NT2/D1 (cell line): ENCODE measurements at regions not wholly inside any gene's neighbourhood (a gene's known extent, or its start where the extent isn't known, plus 50 kb on each side); places are given as distances from the start of the nearest gene placed in this dataset.
"Not testable (repeated sequence)": the region's sequence is repeated elsewhere in the genome, so short reads cannot be mapped to it uniquely, and the experiment has no call there.

Source experiments
- DNase-seq: peaks from one replicate; pipeline ENCODE4 v3.0.0-alpha.2; 2011; ENCODE audit warnings: low read depth, low spot score
- H3K27me3 ChIP-seq: 2 replicates; pipeline ENCODE4 v1.6.0; 2011; ENCODE audit warnings: mild to moderate bottlenecking; ENCODE audit not compliant: insufficient read length, insufficient read depth
- H3K36me3 ChIP-seq: 2 replicates; pipeline ENCODE4 v1.6.1; 2011; ENCODE audit warnings: mild to moderate bottlenecking, low read length, mixed read lengths; ENCODE audit not compliant: insufficient read depth, insufficient read length
- H3K4me1 ChIP-seq: 2 replicates; pipeline ENCODE4 v1.5.1; 2011; ENCODE audit not compliant: insufficient read depth, insufficient read length
- H3K4me3 ChIP-seq: 2 replicates; pipeline ENCODE4 v1.5.1; 2011; ENCODE audit warnings: low read depth; ENCODE audit not compliant: insufficient read length
- H3K9ac ChIP-seq: 2 replicates; pipeline ENCODE4 v1.6.0; 2011; ENCODE audit warnings: low read depth; ENCODE audit not compliant: insufficient read length
- H3K9me3 ChIP-seq: 2 replicates; pipeline ENCODE4 v1.5.1; 2011; ENCODE audit warnings: mild to moderate bottlenecking, low read length; ENCODE audit not compliant: insufficient read depth
- SUZ12 ChIP-seq: IDR thresholded peaks from 2 replicates; pipeline ENCODE4 v1.6.1; 2011; ENCODE audit not compliant: insufficient read length, insufficient read depth; ENCODE audit errors: extremely low read depth
- YY1 ChIP-seq: IDR thresholded peaks from 2 replicates; pipeline ENCODE4 v1.6.1; 2011; ENCODE audit not compliant: insufficient read length, insufficient read depth
- ZNF274 ChIP-seq: IDR thresholded peaks from 2 replicates; pipeline ENCODE4 v1.6.1; 2011; ENCODE audit warnings: mild to moderate bottlenecking, low read depth, low read length

GRCh38 chr20:41704896-41705295 is 86.7 kb upstream of the CHD6 start:
- TF ChIP-seq YY1: no peak
- TF ChIP-seq ZNF274: no peak
- TF ChIP-seq SUZ12: no peak
- Histone ChIP-seq H3K4me3 (no peak overlapping the region), H3K9ac (no peak overlapping the region), H3K9me3 (no peaks in the 10 kb centered on the region), H3K27me3 (no peaks in the 10 kb centered on the region), H3K4me1 (no peaks in the 10 kb centered on the region), H3K36me3 (no peaks in the 10 kb centered on the region)
- DNase-seq: no peak

GRCh38 chr20:41702647-41703046 is 84.5 kb upstream of the CHD6 start:
- no peaks in the 10 kb centered on the region for H3K36me3 ChIP-seq
- H3K9me3 ChIP-seq: no peaks in the 10 kb centered on the region
- no peak overlapping the region for H3K4me3 ChIP-seq
- H3K27me3 ChIP-seq: no peaks in the 10 kb centered on the region
- H3K4me1 ChIP-seq: no peaks in the 10 kb centered on the region
- no peak for DNase-seq
- H3K9ac ChIP-seq: no peak overlapping the region
- TF ChIP-seq ZNF274: no peak
- peak; percentile 72 for TF ChIP-seq YY1

GRCh38 chr20:41701588-41702348 is 83.6 kb upstream of the CHD6 start:
- Histone ChIP-seq H3K4me1 (no peaks in the 10 kb centered on the region), H3K4me3 (no peak overlapping the region), H3K9ac (no peak overlapping the region), H3K9me3 (no peaks in the 10 kb centered on the region), H3K36me3 (no peaks in the 10 kb centered on the region), H3K27me3 (no peaks in the 10 kb centered on the region)
- TF ChIP-seq SUZ12: no peak
- TF ChIP-seq ZNF274: no peak
- TF ChIP-seq YY1: no peak
- peak; percentile 64 for DNase-seq

- not testable (repeated sequence) for H3K36me3 ChIP-seq, DNase-seq, H3K4me3 ChIP-seq, H3K4me1 ChIP-seq, H3K9me3 ChIP-seq, H3K27me3 ChIP-seq, H3K9ac ChIP-seq
These were observed 81.5 kb upstream of the CHD6 start for GRCh38 chr20:41699673-41700072.

- TF ChIP-seq SUZ12: no peak
- no peak overlapping the region for H3K4me3 ChIP-seq
- no peak overlapping the region for H3K9ac ChIP-seq
- H3K9me3 ChIP-seq: no peaks in the 10 kb centered on the region
- no peak for DNase-seq
- no peaks in the 10 kb centered on the region for H3K4me1 ChIP-seq
- no peaks in the 10 kb centered on the region for H3K27me3 ChIP-seq
- no peaks in the 10 kb centered on the region for H3K36me3 ChIP-seq
These were observed 79.8 kb upstream of the CHD6 start for GRCh38 chr20:41697861-41698559.

- no peaks in the 10 kb centered on the region for H3K27me3 ChIP-seq
- TF ChIP-seq SUZ12 (no peak), YY1 (no peak), ZNF274 (no peak)
- no peak overlapping the region for H3K9ac ChIP-seq
- H3K9me3 ChIP-seq: no peaks in the 10 kb centered on the region
- no peak for DNase-seq
- no peak overlapping the region for H3K4me3 ChIP-seq
- no peaks in the 10 kb centered on the region for H3K4me1 ChIP-seq
- no peaks in the 10 kb centered on the region for H3K36me3 ChIP-seq
These were observed 78.3 kb upstream of the CHD6 start for GRCh38 chr20:41696428-41696827.

GRCh38 chr20:41694796-41695195 is 76.6 kb upstream of the CHD6 start:
- no peak for DNase-seq
- Histone ChIP-seq H3K36me3 (no peaks in the 10 kb centered on the region), H3K4me1 (no peaks in the 10 kb centered on the region), H3K9ac (no peak overlapping the region), H3K27me3 (no peaks in the 10 kb centered on the region), H3K9me3 (no peaks in the 10 kb centered on the region), H3K4me3 (no peak overlapping the region)
- TF ChIP-seq ZNF274: no peak
- no peak for TF ChIP-seq YY1
- no peak for TF ChIP-seq SUZ12

- Histone ChIP-seq H3K36me3 (no peaks in the 10 kb centered on the region), H3K4me1 (no peaks in the 10 kb centered on the region), H3K27me3 (no peaks in the 10 kb centered on the region), H3K4me3 (peak overlapping the region; percentile 70), H3K9ac (peak overlapping the region; percentile 91), H3K9me3 (no peaks in the 10 kb centered on the region)
- TF ChIP-seq ZNF274 (no peak), SUZ12 (no peak), YY1 (peak; percentile 99)
- DNase-seq: peak; percentile 86
These were observed 75.2 kb upstream of the CHD6 start for GRCh38 chr20:41693136-41693979.
